Inflammatory macrophage treated with lipopolysaccharide for 1 hour (primary cell): ENCODE measurements at regions not wholly inside any gene's neighbourhood (a gene's known extent, or its start where the extent isn't known, plus 50 kb on each side); places are given as distances from the start of the nearest gene placed in this dataset.
A peak's percentile ranks its signal among the peaks of the same experiment; 100 is the strongest.

Experiments used
- DNase-seq, 2 donors: peaks; one replicate each; pipeline ENCODE4 v3.0.0-alpha.2; 2020 to 2022

DNA sequence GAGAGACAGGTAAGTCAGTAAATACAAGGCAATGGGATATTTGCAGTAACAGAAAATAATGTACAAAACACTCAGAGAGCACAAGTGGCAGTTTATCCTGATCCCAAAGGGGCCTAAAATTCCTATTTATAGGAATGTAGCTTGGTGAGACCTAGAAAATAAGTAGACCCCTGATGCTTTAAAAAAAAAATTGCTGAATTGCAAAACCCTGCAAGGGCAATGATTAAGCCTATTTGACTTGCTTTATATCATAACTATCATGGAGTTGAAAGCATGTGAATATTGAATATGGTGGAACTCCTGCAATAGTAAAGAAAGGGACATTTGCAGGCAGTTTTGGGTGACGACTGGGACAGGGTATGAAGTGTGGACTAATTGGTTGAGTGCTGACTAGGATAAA, 101.9 kb upstream of the C1orf21 start:
- no peak for DNase-seq

DNA sequence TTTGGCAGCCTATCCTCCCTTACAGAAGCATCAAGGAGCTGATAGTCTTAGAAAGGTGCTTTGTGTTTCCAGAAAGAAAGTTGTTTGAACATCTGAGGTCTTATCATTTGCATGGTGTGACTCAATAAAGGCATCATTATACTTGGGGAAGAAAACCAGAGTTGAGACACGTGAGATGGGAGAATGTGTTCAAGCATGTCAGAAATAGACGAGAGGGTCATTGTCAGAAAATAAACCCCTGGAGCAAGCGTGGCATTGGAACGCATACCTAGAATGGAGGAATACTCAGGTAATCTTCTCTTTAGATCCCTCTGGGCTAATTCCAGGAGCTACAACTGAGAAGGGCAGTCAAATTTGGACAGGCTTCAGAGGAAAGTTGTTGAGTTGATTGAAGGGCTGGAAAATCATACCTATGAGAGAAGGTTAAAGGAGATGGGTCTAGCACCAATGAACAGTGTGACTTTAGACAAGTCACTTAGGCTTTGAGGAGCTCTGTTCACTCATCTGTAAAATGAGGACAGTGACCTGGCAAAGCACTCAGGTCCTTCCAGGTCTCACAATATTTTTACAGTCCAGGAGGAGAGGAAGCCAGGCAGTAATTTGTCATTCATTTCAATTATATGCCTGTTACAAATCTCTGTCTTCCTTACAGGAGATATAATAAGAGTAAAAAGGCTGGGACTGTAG, 101.3 kb upstream of the C1orf21 start:
- DNase-seq, result no peak

DNA sequence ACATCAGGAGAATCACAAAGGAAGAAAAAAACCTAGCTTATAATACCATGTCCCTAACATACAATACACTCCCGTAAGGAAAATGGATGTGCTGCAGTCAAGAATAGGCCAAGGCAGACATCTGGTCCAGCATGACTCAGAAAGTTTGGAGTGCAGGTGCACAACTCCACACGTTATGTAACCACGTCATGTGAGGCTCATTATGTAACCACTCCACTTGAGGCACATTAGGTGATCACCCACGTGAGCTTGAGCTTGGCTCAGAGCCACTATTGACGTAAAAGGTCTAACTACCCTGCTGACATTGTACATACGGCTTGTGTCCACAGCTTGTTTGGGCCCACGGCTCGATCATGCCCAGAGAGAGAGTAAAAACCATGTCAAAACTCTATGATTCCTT, 99.8 kb upstream of the C1orf21 start:
- no peak for DNase-seq

DNA sequence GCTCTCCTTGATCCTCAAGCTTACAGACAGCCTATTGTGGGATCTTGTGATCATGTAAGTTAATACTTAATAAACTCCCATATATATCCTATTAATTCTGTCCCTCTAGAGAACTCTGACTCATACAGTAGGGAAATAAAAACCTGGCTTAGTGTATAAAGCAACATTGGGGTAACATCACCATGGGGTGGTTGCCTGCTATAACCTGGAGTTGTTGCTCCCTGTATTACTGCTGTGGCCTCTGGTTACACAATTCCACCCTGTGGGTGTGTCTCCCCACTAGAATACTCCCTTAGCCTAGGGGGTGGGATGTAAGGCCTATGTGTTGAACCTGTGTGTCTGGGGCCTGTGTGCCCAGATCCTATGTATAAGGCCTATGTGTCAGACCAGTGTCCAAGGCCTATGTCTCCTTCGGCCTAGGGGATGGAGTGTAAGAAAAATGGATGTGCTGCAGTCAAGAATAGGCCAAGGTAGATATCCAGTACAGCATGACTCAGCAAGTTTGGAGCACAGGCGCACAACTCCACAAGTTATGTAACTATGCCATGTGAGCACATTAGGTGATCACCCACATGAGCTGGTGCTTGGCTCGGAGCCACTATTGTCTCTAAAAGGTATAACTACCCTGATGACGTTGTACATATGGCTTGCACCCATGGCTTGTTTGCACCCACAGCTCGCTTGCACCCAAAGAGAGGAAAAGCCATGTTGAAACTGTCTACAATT, 96.8 kb upstream of the C1orf21 start:
- DNase-seq, result no peak

DNA sequence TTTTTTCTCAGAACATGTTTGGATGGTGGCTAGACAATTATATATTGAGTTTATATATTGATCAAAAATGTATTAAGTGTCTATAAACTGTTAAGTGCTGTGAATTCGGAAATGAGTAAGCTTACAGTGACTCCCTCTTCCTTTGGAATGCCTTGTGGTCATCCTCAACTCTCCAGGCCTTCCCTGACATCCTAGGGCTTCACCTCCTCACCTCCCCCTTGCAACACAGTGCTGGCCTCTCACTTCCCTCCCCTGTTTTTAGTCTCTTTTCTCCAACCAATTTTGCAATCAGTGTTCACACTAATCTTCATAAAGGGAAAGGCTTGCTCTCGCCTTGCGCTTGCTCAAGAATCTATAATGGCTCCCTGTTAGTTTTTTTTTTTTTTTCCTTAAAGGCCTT, 95.1 kb upstream of the C1orf21 start:
- no peak for DNase-seq

DNA sequence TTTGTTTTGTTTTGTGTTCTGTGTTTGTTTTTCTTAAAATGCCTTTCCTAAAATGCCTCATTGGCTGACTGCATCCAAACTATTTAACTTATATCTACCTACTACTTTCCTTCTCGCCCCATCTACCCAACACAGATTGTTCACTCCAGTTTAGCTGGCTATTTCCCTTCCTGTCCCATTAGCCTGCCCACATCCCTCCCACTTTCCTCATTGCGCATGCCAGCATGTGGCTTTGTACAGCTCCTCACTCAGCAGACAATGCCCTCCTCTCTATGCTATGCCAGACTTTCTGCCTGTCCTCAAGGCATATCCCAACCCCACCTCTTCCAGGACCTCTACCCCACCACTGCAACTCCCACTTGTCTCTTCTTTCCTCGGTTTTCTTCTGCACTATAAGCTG, 94.7 kb upstream of the C1orf21 start:
- DNase-seq, result peak; percentile 3 to 22

DNA sequence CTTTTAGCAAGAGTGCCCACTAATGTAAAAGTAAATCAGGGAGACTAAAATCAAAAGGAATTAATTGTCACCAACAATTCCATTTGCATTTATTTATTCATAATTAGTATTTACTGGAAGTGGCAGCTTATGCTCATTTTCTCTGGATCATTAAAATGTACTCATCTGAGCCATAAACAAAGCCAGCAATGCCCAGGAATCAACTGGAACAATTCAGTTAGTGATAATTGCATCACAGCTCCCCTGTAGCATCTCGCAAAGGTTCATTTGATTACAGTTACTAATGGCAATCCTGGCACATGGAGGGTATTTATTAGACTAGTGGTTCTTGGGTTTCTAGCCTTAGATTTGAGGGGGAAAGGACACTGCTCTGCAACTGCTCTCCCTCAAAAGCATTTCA, 92.7 kb upstream of the C1orf21 start:
- DNase-seq, result no peak

DNA sequence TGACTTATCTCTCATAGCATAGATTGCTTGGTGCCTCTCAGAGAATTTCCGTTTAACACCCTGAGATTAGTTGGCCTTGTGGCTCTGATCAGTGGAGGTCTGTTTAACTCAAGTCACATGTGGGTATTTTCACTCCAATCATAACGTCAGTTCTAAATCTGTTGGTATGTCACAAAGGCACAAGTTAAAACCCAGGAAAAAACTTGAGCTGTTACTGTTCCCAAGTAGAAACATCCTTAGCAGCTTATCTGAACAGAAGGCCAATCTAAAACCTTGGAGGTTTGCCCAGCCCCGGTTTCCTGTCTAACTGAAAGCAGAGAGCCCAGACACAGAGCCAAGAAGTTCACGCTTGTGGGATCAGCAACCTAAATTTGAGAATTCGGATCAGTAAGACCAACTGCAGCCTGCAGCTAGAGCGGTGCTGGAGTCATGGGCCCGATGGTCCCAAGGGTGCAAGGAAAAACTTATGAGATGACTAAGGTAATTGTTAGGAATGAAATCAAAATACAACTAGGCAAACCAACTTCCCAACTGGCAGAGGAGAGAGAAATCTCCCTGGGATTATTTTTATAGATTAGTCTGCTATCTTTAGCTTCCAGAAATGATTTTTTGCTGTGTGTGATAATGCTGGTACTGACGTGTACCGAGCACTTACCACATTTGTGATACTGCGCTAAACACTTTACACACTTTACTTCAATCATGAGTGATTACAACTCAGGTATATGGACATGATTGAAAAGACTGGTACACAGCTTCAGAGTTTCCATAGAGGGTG, 90.2 kb upstream of the C1orf21 start:
- DNase-seq, result no peak

DNA sequence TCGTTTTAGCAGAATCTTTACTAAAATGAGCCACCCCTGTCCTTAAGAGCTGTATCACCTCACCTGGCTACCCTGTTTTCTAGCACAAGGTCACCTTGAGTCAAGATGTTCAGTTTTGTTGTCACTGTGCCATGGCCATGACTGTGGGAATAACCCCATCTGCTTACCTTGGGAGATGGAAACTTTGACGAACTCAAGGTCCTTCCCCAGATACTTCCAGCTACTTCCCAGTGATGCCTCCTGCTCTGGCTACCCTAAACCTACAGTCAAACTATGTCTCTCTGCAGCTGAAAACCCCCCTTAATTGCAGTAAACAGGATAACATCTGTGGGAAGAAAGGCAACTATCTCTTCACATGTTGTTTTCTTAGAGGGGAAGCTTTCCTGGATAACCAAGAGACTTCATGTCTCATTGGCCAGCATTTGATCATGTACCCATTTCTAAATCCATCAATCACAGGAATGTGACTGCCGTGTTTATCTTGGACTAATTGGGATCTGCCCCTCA, 89.5 kb upstream of the C1orf21 start:
- DNase-seq, result no peak

DNA sequence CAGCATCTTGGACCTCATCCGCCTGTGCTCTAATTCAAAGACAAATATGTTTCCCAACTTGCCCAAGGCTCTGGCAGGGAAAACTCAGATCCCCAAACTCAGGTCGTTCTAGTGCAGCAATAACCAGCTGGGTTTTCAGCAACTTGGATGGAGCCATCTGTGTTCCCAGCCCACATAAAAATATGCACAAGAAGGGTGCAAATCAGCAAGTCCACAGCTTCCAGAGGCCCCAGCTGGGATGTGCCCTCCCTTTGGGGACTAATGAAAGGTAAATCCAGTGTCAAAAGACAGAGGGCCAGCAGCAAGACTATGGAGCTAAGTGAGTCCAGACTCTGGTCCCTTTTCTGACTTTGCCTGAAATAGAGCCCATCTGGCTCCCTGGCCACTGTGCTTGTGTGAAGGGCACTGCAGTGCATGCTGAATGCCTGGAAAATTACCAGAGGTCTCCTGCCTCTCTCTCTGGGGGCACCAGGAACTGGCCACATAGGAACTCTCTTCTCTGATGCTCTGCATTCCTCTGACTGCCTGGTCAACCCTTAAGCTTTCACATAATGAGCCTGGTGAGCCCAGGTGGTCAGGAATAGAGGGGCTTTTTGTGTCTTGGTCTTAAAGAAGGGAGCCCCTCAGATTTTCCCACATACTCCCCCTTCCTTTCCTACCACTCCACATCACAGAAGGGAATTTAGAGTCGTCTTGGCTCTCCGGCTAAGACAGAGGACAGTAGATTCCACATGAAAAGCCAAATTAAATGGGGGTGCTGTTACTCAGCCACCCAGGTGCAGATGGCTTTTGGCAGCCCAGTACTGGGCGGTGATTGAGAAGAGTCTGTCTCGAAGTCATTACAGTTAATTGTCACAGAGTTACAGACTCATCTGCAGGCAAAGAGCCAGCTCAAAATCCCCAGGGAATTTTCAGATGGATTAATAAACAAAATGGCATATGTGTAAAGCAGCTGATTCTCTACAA, 88.1 kb upstream of the C1orf21 start:
- DNase-seq, result no peak

DNA sequence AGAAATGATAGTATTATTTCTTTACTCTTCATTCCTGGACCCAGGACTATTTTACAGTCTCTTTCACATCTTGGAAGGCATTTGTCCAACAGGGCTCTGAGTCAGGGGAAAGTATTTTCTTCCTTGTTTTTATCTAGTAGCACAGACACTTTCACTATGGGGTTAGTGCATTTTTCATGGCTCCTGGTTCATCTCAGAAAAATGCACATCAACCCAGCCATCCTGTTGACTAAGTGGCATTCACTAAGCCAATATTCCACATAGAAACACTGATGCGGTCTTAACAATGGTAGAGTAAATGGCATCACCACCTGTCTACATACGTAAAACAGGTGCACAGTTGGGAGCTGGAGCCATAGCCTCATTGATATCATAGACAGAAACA, 87.4 kb upstream of the C1orf21 start:
- no peak for DNase-seq

DNA sequence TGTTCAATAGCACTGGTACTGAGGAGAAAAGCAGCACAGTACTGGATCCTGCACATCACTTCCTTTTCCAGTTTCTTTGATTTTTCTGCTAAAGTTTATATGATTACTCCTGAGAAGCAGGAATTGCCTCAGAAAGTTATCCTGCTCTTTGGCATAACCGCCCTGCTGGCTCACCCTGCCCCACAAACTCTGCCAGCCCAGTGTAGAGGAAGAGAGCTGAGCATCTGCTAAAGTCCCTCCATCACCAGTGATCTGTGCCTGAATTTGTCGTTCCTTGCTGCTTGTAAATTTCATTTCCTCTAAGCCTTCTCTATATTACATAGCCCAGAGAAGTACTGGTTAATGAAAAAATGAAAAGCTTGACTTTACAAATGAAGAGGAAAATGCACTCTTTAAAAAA, 87.0 kb upstream of the C1orf21 start:
- no peak for DNase-seq

DNA sequence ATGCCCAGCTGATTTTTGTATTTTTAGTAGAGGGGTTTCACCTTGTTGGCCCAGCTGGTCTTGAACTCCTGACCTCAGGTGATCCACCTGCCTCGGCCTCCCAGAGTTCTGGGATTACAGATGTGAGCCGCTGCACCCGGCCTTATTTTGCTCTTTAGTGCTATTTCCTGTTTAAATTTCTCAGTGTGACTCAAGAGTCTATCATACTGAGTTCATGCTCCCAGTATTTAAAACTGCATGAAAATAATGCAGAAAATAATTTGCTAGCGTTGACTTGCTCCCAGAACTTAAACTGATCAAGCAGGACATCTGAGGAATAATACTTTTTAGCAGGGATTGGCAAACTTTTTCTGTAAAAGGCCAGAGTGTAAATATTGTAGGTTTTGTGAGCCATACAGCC, 86.4 kb upstream of the C1orf21 start:
- no peak for DNase-seq

DNA sequence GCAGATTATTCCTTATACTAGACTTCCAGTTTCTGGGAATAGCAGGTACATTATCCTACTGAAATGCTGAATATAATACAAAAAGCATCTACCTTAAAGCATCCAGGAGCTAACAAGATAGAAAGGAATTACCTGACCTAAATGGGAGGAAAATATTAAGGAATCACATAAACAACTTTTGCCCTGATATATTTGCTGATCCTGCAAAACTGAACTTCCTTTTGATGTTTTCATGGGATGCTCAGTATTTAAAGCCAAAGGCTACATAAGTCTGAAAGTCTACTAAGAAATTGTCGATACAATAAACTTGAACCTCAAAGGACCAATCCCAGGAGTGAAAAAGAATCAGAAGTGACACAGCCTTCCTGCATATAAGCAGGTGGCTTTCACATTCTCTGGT, 85.6 kb upstream of the C1orf21 start:
- no peak for DNase-seq

DNA sequence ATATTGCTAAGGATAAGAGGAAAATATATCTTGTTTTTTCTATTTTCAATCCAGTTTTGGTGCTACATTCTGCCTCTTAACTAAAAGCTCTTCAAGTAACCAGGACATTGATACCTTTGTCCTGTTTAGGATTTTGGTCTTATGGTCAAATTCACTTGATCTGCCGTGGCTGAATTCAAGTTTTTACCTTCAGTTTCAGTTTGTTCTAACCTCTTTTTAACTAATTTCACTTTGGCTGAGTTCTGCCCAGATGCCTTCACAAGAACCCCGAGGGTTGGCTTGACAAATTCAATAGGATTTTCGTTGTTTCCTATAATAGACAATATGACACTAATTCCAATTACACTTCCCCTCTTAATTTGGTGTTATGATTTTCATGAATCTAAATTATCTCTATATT, 84.5 kb upstream of the C1orf21 start:
- no peak for DNase-seq

DNA sequence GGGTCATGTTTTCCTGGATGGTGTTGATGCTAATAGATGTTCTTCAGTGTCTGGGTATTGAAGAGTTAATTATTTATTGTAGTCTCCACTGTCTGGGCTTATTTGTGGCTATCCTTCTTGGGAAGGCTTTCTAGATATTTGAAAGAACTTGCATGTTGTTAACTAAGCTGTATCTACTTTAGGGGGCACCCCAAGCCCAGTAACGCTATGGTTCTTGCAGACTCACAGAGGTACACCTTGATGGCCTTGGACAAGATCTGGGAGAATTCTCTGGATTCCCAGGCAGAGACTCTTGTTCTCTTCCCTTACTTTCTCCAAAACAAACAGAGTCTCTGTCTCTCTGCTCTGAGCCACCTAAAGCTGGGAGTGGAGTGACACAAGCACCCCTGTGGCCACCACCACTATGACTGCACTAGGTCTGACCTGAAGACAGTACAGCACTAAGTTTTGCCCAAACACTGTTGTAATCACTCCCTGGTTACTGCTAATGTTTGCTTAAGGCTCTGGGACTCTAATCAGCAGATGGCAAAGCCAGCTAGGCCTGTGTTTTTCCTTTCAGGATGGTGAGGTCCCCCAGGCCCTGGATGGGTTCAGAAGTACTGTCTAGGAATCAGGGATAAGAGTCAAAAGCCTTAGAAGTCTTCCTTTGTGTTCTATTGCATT, 76.5 kb upstream of the C1orf21 start:
- DNase-seq, result no peak

DNA sequence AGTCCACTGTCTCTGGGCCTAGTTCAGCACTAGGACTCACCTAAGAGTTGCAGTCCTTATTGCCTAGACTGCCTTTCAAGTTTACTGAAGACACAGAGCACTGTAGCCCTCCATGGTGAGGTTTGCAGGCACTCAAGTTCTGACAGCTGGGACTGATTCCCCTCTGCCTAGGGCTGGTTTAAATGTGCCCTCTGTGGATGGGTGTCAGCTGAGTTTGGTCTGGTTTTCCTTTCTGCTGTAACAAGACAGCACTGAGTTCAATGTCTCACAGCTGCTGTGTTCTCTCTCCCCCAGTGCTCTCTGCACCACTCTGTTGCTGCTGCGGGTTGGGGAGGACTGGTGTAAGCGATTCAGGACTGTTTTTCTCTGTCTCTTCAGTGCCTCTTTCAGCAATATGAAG, 75.2 kb upstream of the C1orf21 start:
- DNase-seq, result no peak

DNA sequence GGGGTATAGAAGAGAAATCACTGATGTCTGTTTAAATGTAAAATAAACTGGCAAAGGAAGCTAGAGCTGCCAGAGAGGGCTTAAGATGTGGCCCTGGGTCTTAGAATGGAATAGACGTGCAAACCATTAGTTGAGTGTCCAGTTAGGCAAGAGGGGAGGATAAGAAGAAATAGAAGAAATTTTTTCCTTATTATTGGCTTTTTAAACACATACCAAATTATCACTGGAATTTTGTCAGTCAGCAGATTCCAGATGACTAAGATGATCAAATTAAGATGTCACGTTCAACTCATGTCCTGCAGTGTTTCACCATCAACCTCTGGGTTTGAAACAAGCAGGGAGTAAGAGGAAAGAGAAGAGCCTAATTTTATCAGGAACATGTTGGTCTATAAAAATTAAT, 71.6 kb upstream of the C1orf21 start:
- DNase-seq, result no peak

DNA sequence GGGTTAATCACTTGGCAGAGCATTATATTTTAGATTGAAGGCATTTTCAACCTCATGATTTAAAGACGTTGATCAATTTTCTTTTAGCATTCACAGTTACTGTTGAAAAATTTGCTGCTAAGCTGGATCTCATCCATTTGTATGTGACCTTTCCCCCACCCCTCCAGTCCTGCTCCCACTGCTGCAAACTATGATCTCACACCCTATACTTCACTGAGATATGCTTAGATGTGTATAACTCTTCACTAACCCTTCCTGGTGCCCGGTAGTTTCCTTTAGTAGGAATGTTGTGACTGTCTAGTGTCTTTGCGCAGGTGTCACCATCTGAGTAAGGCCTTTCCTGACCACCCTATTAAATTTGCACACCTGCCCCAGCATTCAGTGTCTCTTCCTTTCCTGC, 67.0 kb upstream of the C1orf21 start:
- DNase-seq, result no peak

DNA sequence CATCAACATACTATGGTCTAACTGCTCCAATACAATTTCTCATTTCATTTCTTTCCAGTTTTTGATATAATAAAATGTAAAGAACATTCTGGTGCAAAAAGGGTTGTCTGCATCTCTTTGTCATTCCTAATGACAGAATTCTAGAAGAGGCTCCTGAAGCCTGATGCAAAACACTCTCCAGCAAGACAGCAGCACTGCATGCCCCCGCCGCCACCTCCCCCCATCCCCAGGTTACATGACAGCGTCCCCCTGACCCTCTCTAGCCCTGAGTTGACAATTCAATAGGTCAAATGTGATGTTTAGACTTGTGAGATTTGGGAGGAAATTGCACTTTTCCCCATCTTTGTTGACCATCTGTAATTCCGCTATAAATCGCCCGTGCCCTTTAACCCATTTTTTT, 64.6 kb upstream of the C1orf21 start:
- no peak for DNase-seq

DNA sequence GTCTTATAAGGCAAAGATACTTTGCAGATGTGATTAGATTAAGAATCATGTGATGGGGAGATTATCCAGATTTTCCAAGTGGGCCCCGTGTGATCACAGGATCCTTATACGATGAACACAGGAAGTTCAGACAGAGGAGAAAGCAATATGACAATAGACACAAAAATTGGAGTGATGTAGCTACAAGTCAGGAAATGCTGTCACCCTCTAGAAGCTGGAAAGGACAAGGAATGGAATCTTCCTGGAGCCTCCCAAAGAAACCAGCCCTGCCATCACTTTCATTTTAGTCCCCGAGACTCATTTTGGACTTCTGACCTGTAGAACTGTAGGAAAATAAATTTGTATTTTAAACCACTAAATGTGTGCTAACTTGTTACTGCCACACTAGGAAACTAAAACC, 61.9 kb upstream of the C1orf21 start:
- no peak for DNase-seq

DNA sequence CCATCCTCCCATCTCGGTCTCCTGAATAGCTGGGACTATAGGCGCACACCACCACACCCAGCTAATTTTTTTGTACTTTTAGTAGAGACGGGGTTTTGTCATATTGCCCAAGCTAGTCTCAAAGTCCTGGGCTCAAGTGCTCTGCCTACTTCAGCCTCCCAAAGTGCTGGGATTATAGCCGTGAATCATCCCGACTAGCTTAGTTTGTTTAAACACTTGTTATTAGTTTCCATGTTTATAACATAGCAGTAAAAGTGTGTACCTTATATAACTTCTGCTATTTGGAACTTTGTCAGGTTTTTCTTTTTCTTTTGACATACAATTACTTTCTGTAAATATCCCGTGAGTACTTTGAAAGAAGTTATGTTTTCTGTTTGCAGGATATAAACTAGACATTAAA, 60.6 kb upstream of the C1orf21 start:
- no peak for DNase-seq
